ENCODE measurements at regions not wholly inside any gene's neighbourhood (a gene's known extent, or its start where the extent isn't known, plus 50 kb on each side); places are given as distances from the start of the nearest gene placed in this dataset.

- Histone ChIP-seq H3K9me3 (ENCODE audit: control insufficient read depth in 1 of 2, insufficient read depth in 1 of 2, low read depth in 1 of 2, low read length in 2 of 2) (no peaks in the 10 kb centered on the region), H3K9me2 (ENCODE audit: insufficient read depth) (no peaks in the 10 kb centered on the region), H3K27ac (ENCODE audit: low read depth, low read length) (no peak overlapping the region), H3K36me3 (ENCODE audit: control insufficient read depth in 1 of 2, insufficient read depth in 2 of 2, low read length in 2 of 2) (no peaks in the 10 kb centered on the region), H4K20me1 (ENCODE audit: insufficient read depth) (no peaks in the 10 kb centered on the region), H3K27me3 (ENCODE audit: insufficient read depth, low read length) (no peaks in the 10 kb centered on the region), H3K9ac (ENCODE audit: low read length) (no peak overlapping the region), H3K4me1 (ENCODE audit: control insufficient read depth in 1 of 2, insufficient read depth in 2 of 2, low read length in 2 of 2) (no peaks in the 10 kb centered on the region), H2AFZ (ENCODE audit: low read depth, low read length, poor library complexity, severe bottlenecking) (no peak overlapping the region), H3K79me2 (ENCODE audit: insufficient read depth, low read length) (no peaks in the 10 kb centered on the region), H3K4me3 (replicated peaks in 1 of 2; ENCODE audit: low read depth in 1 of 2, low read length in 2 of 2) (no peak overlapping the region), H3K4me2 (ENCODE audit: low read length) (no peak overlapping the region)
- RAD21 ChIA-PET (ENCODE audit: low non-redundant PET in 1 of 2, low total read pairs in 2 of 2, uncharacterized antibody in 2 of 2, unreplicated experiment in 2 of 2), result no interaction called here
- ATAC-seq (no peak), DNase-seq (ENCODE audit: low read depth, low spot score) (no peak)
- CTCF ChIA-PET, result no interaction called here
- BruUV-seq (replicated peaks), result no TSS peak
- POLR2A ChIA-PET, result no interaction called here
- TF ChIP-seq POLR2A (IDR thresholded peaks at IDR 0.05; ENCODE audit: borderline replicate concordance, extremely low read depth, insufficient read depth, insufficient read length) (no peak), ZBTB33 (IDR thresholded peaks at IDR 0.05; ENCODE audit: extremely low read depth, insufficient replicate concordance, low read length) (no peak)
- intact Hi-C loops (cut with micrococcal nuclease), result no loop called here
These were observed 348.3 kb downstream of the SLC16A7 start for GRCh38 chr12:59944177-59944576.

GRCh38 chr12:59946635-59947034 lies 350.8 kb downstream of the SLC16A7 start:
- no peaks in the 10 kb centered on the region for H3K27me3 ChIP-seq (ENCODE audit: insufficient read depth, low read length)
- H3K27ac ChIP-seq (ENCODE audit: low read depth, low read length), result no peak overlapping the region
- H4K20me1 ChIP-seq (ENCODE audit: insufficient read depth), result no peaks in the 10 kb centered on the region
- H3K4me1 ChIP-seq (ENCODE audit: control insufficient read depth in 1 of 2, insufficient read depth in 2 of 2, low read length in 2 of 2), result no peaks in the 10 kb centered on the region
- no peak overlapping the region for H3K9ac ChIP-seq (ENCODE audit: low read length)
- DNase-seq (ENCODE audit: low read depth, low spot score) (no peak), ATAC-seq (no peak)
- H3K79me2 ChIP-seq (ENCODE audit: insufficient read depth, low read length), result no peaks in the 10 kb centered on the region
- H3K36me3 ChIP-seq (ENCODE audit: control insufficient read depth in 1 of 2, insufficient read depth in 2 of 2, low read length in 2 of 2), result no peaks in the 10 kb centered on the region
- no peaks in the 10 kb centered on the region for H3K9me2 ChIP-seq (ENCODE audit: insufficient read depth)
- H3K4me2 ChIP-seq (ENCODE audit: low read length), result no peak overlapping the region
- CTCF ChIA-PET, result no interaction called here
- RAD21 ChIA-PET (ENCODE audit: low non-redundant PET in 1 of 2, low total read pairs in 2 of 2, uncharacterized antibody in 2 of 2, unreplicated experiment in 2 of 2), result no interaction called here
- H3K9me3 ChIP-seq (ENCODE audit: control insufficient read depth in 1 of 2, insufficient read depth in 1 of 2, low read depth in 1 of 2, low read length in 2 of 2), result no peaks in the 10 kb centered on the region
- intact Hi-C loops (cut with micrococcal nuclease), result no loop called here
- BruUV-seq (replicated peaks), result no TSS peak
- H3K4me3 ChIP-seq (replicated peaks in 1 of 2; ENCODE audit: low read depth in 1 of 2, low read length in 2 of 2), result no peak overlapping the region
- H2AFZ ChIP-seq (ENCODE audit: low read depth, low read length, poor library complexity, severe bottlenecking), result no peak overlapping the region
- POLR2A ChIA-PET, result no interaction called here
- no peak for TF ChIP-seq JUND (IDR thresholded peaks at IDR 0.05)
- TF ChIP-seq EZH2 (IDR thresholded peaks at IDR 0.05), result no peak
- TF ChIP-seq ZNF274 (IDR thresholded peaks at IDR 0.05; ENCODE audit: low read depth, low read length), result no peak
- TF ChIP-seq SP1 (IDR thresholded peaks at IDR 0.05; ENCODE audit: low read depth), result no peak
- TF ChIP-seq SRF (IDR thresholded peaks at IDR 0.05; ENCODE audit: low read depth), result no peak
- TF ChIP-seq SIN3A (IDR thresholded peaks at IDR 0.05; ENCODE audit: low read depth), result no peak
- TF ChIP-seq REST (IDR thresholded peaks at IDR 0.05; ENCODE audit: low read depth), result no peak
- no peak for TF ChIP-seq MAX (IDR thresholded peaks at IDR 0.05)
- no peak for TF ChIP-seq FOSL1 (IDR thresholded peaks at IDR 0.05; ENCODE audit: low read depth)
- TF ChIP-seq RAD21 (IDR thresholded peaks at IDR 0.05; ENCODE audit: low read depth), result no peak
- TF ChIP-seq ZFX (IDR thresholded peaks at IDR 0.05), result no peak
- no peak for TF ChIP-seq YY1 (IDR thresholded peaks at IDR 0.05; ENCODE audit: extremely low read depth, insufficient replicate concordance, low read depth, low read length)
- TF ChIP-seq CTCF (IDR thresholded peaks at IDR 0.05 in 2 of 3, conservative IDR thresholded peaks at IDR 0.05 in 1 of 3; ENCODE audit: borderline replicate concordance in 1 of 3, insufficient read depth in 1 of 3, low read depth in 2 of 3, low read length in 2 of 3), result no peak
